ENCODE measurements at regions not wholly inside any gene's neighbourhood (a gene's known extent, or its start where the extent isn't known, plus 50 kb on each side); places are given as distances from the start of the nearest gene placed in this dataset.

DNA sequence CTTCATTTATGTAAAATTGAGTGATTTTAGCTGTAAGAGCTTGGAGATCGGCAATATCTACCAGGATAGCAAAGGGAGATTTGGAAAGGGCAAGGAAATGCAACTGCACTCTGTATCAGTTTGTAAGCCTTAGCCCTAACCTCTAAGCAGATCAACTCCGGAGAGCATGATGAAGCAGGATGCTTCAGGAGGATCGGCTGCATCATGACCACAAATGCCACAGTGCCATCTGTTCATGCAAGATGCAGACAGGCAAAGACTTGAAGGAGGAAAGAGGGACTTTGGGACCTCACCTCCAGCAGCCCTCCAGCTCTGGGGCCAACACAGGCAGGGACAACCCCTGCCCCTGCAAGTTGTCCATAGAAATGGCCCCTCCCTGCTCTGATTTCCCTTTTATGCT is 377.6 kb upstream of the GATB start:
- POLR2A ChIA-PET: no interaction called here
- Histone ChIP-seq H3K27me3 (ENCODE audit: control insufficient read depth, insufficient read depth, low read length) (no peaks in the 10 kb centered on the region), H3K4me3 (ENCODE audit: low read depth, low read length) (no peak overlapping the region), H3K9me3 (ENCODE audit: control insufficient read depth, insufficient read depth, low read length) (no peaks in the 10 kb centered on the region), H3K27ac (ENCODE audit: low read depth, low read length) (no peak overlapping the region)
- TF ChIP-seq, protein P1, sequence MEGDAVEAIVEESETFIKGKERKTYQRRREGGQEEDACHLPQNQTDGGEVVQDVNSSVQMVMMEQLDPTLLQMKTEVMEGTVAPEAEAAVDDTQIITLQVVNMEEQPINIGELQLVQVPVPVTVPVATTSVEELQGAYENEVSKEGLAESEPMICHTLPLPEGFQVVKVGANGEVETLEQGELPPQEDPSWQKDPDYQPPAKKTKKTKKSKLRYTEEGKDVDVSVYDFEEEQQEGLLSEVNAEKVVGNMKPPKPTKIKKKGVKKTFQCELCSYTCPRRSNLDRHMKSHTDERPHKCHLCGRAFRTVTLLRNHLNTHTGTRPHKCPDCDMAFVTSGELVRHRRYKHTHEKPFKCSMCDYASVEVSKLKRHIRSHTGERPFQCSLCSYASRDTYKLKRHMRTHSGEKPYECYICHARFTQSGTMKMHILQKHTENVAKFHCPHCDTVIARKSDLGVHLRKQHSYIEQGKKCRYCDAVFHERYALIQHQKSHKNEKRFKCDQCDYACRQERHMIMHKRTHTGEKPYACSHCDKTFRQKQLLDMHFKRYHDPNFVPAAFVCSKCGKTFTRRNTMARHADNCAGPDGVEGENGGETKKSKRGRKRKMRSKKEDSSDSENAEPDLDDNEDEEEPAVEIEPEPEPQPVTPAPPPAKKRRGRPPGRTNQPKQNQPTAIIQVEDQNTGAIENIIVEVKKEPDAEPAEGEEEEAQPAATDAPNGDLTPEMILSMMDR (IDR thresholded peaks at IDR 0.05; ENCODE audit: low read depth, low read length): no peak
- no peak for DNase-seq (ENCODE audit: low read depth, low spot score)
- CTCF ChIA-PET: no interaction called here

DNA sequence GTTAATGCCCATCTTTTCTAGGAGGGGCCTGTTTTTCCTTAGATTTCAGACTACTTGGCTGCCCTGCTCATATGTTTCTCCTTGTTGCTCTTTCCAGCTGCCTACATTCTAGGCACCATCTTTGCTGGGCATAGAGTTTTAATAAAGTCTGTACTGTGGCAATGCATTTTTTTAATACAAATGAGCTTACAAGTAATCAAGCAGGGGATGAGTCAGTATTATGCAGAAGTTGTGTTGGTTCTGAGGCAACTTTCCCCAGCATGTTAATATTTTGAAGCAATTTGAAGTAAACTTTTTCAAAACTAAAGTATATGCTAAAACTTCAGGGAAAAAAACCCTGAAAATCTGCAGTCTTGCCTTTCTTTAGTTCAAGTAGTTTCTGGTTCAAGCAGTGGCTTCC is 372.0 kb upstream of the GATB start:
- ChIA-PET POLR2A (no interaction called here), CTCF (no interaction called here)
- Histone ChIP-seq H3K4me3 (ENCODE audit: low read depth, low read length) (no peak overlapping the region), H3K27ac (ENCODE audit: low read depth, low read length) (no peak overlapping the region), H3K27me3 (ENCODE audit: control insufficient read depth, insufficient read depth, low read length) (peaks cover 9% of the 10 kb centered on the region), H3K9me3 (ENCODE audit: control insufficient read depth, insufficient read depth, low read length) (no peaks in the 10 kb centered on the region)
- TF ChIP-seq, protein P1 (IDR thresholded peaks at IDR 0.05; ENCODE audit: low read depth, low read length): no peak
- no peak for DNase-seq (ENCODE audit: low read depth, low spot score)

DNA sequence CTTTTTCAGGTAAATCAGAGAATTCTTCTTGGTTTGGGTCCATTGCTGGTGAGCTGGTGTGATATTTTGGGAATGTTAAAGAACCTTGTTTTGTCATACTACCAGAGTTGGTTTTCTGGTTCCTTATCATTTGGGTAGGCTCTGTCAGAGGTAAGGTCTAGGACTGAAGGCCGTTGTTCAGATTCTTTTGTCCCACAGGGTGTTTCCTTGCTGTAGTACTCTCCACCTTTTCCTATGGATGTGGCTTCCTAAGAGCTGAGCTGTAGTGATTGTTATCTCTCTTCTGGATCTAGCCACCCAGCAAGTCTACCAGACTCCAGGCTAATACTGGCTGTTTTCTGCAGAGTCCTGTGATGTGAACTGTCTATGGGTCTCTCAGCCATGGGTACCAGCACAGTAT is 367.5 kb upstream of the GATB start:
- POLR2A ChIA-PET: no interaction called here
- H3K9me3 ChIP-seq (ENCODE audit: control insufficient read depth, insufficient read depth, low read length): no peaks in the 10 kb centered on the region
- peaks cover 9% of the 10 kb centered on the region for H3K27me3 ChIP-seq (ENCODE audit: control insufficient read depth, insufficient read depth, low read length)
- CTCF ChIA-PET: no interaction called here
- TF ChIP-seq, protein P1 (IDR thresholded peaks at IDR 0.05; ENCODE audit: low read depth, low read length): no peak
- no peak overlapping the region for H3K4me3 ChIP-seq (ENCODE audit: low read depth, low read length)
- H3K27ac ChIP-seq (ENCODE audit: low read depth, low read length): no peak overlapping the region
- no peak for DNase-seq (ENCODE audit: low read depth, low spot score)

DNA sequence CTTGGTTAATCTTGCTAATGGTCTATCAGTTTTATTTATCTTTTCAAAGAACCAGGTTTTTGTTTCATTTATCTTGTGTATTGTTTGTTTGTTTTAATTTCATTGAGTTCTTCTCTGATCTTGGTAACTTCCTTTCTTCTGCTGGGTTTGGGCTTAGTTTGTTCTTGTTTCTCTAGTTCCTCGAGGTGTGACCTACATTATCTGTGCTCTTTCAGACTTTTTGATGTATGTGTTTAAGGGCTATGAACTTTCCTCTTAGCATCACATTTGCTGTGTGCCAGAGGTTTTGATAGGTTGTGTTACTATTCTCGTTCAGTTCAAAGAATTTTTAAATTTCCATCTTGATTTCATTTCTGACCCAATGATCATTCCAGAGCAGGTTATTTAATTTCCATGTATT is 365.4 kb upstream of the GATB start:
- ChIA-PET CTCF (no interaction called here), POLR2A (no interaction called here)
- Histone ChIP-seq H3K4me3 (ENCODE audit: low read depth, low read length) (no peak overlapping the region), H3K9me3 (ENCODE audit: control insufficient read depth, insufficient read depth, low read length) (no peaks in the 10 kb centered on the region), H3K27ac (ENCODE audit: low read depth, low read length) (no peak overlapping the region), H3K27me3 (ENCODE audit: control insufficient read depth, insufficient read depth, low read length) (peaks cover 2% of the 10 kb centered on the region)
- TF ChIP-seq, protein P1 (IDR thresholded peaks at IDR 0.05; ENCODE audit: low read depth, low read length): no peak
- DNase-seq (ENCODE audit: low read depth, low spot score): no peak

DNA sequence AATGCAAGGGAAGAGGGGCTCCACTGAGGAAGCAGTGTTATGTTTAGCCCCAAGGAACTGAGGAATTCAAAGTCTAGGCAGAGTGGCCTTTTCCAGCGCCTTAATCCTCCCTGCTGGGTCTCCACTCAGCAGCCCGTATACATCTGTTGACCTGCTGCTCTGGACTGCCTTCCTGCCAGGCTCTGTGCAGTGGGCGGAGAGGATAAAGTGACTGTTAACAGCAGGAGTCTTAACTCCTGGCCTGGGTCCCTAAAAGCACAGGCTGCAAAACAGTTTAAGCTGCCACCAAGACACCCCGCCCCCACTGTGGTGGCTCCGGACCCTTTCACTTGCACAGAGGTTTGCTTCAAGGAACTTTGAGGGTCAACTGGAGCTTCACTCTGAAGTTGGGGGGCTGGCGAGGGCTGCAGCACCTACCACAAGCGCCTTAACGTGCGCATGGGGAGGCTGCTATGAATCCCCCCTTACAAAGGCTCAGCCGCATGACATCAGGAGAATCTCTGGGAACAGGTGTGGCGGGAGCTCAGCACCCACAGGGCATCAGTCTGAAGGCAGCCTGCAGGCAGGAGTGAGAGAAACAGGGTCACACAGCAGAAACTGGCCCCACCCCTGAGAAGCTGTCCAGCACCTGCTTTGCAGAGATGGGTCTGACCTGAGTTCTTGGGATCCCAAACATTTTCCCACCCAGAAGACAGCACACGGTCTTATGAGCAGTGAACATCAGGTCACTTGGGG is 358.2 kb upstream of the GATB start:
- CTCF ChIA-PET: no interaction called here
- peaks cover 16% of the 10 kb centered on the region for H3K27me3 ChIP-seq (ENCODE audit: control insufficient read depth, insufficient read depth, low read length)
- no peak overlapping the region for H3K27ac ChIP-seq (ENCODE audit: low read depth, low read length)
- TF ChIP-seq, protein P1 (IDR thresholded peaks at IDR 0.05; ENCODE audit: low read depth, low read length): no peak
- POLR2A ChIA-PET: no interaction called here
- no peaks in the 10 kb centered on the region for H3K9me3 ChIP-seq (ENCODE audit: control insufficient read depth, insufficient read depth, low read length)
- DNase-seq (ENCODE audit: low read depth, low spot score): no peak
- H3K4me3 ChIP-seq (ENCODE audit: low read depth, low read length): no peak overlapping the region

Measured in AG04450 (cell line).